IMR-90 (cell line): ENCODE measurements at regions not wholly inside any gene's neighbourhood (a gene's known extent, or its start where the extent isn't known, plus 50 kb on each side); places are given as distances from the start of the nearest gene placed in this dataset.

ENCODE experiments used
- ATAC-seq: fragments of 200-7000 bp; cut with Tn5 transposase; 2 replicates; pipeline ENCODE4 v1.9.1; 2020; ENCODE audit warnings: low read depth, mild to moderate bottlenecking, moderate library complexity
- BruUV-seq: library from RNA; stranded (reverse); fragments of 400-500 nt; replicated peaks from 2 replicates; lab custom pipeline; 2021; lab: Mats Ljungman, UMichigan
- CTCF ChIA-PET: fragments of 300-600 bp; formaldehyde crosslinking; extraction: SDS; loops from one replicate; lab custom pipeline; 2021; ENCODE audit warnings: antibody characterized with exemption; lab: Yijun Ruan, JAX
- POLR2A ChIA-PET: fragments of 300-600 bp; sonication (Branson Sonifier 250); formaldehyde crosslinking; loops from one replicate; lab custom pipeline; 2022; ENCODE audit warnings: antibody characterized with exemption; ENCODE audit not compliant: unreplicated experiment; lab: Charles Lee
- DNase-seq: peaks from one replicate; pipeline ENCODE4 v3.0.0; 2013
- H2AFZ ChIP-seq: replicated peaks from 2 replicates; pipeline ENCODE3; 2013; ENCODE audit warnings: low read length, mild to moderate bottlenecking; ENCODE audit not compliant: poor library complexity
- H2AK5ac ChIP-seq: 2 replicates; pipeline ENCODE4 v1.6.1; 2013; ENCODE audit warnings: low read depth, low read length, inconsistent platforms
- H2AK9ac ChIP-seq: replicated peaks from 2 replicates; pipeline ENCODE3; 2013; ENCODE audit warnings: mild to moderate bottlenecking, low read depth, low read length, moderate library complexity; ENCODE audit not compliant: poor library complexity
- H2BK120ac ChIP-seq: 2 replicates; pipeline ENCODE4 v1.6.1; 2013; ENCODE audit warnings: low read depth, low read length, inconsistent platforms
- H2BK15ac ChIP-seq: 3 replicates; pipeline ENCODE4 v1.6.1; 2013; ENCODE audit warnings: low read depth, low read length, inconsistent platforms
- H2BK20ac ChIP-seq: 2 replicates; pipeline ENCODE4 v1.6.1; 2013; ENCODE audit warnings: low read depth, mild to moderate bottlenecking, inconsistent platforms, low read length, moderate library complexity
- H2BK5ac ChIP-seq: 2 replicates; pipeline ENCODE4 v1.6.1; 2013; ENCODE audit warnings: mild to moderate bottlenecking, low read depth, low read length, inconsistent platforms; ENCODE audit not compliant: poor library complexity, severe bottlenecking
- H3K14ac ChIP-seq: replicated peaks from 2 replicates; pipeline ENCODE4 v1.6.1; 2013; ENCODE audit warnings: low read depth, low read length, inconsistent platforms
- H3K18ac ChIP-seq: 2 replicates; pipeline ENCODE4 v1.6.1; 2013; ENCODE audit warnings: low read depth, low read length, control low read depth
- H3K23ac ChIP-seq: 2 replicates; pipeline ENCODE4 v1.6.1; 2013; ENCODE audit warnings: low read depth, low read length, inconsistent platforms
- H3K27ac ChIP-seq: 2 replicates; pipeline ENCODE4 v1.5.1; 2013; ENCODE audit warnings: mild to moderate bottlenecking, control low read depth, low read length; ENCODE audit not compliant: insufficient read depth
- H3K27me3 ChIP-seq: 2 replicates; pipeline ENCODE4 v1.6.1; 2013; ENCODE audit warnings: low read length; ENCODE audit not compliant: control insufficient read depth, insufficient read depth
- H3K36me3 ChIP-seq: 2 replicates; pipeline ENCODE4 v1.6.1; 2013; ENCODE audit warnings: low read length, mixed read lengths; ENCODE audit not compliant: control insufficient read depth, insufficient read depth
- H3K4ac ChIP-seq: 2 replicates; pipeline ENCODE4 v1.6.1; 2013; ENCODE audit warnings: low read depth, low read length, inconsistent platforms
- H3K4me1 ChIP-seq: 2 replicates; pipeline ENCODE4 v1.6.1; 2013; ENCODE audit warnings: low read length, mixed read lengths; ENCODE audit not compliant: control insufficient read depth, insufficient read depth
- H3K4me2 ChIP-seq: 2 replicates; pipeline ENCODE4 v1.6.1; 2013; ENCODE audit warnings: low read depth, mild to moderate bottlenecking, control low read depth, low read length, moderate library complexity
- H3K4me3 ChIP-seq: 2 replicates; pipeline ENCODE4 v1.5.1; 2013; ENCODE audit warnings: low read depth, mild to moderate bottlenecking, control low read depth, low read length, moderate library complexity; ENCODE audit not compliant: insufficient read depth
- H3K56ac ChIP-seq: 2 replicates; pipeline ENCODE4 v1.6.1; 2013; ENCODE audit warnings: low read length, inconsistent platforms; ENCODE audit not compliant: insufficient read depth; ENCODE audit errors: extremely low read depth
- H3K79me1 ChIP-seq, 2 experiments: 2 replicates each; pipeline ENCODE4 v1.6.1; 2013; ENCODE audit warnings: low read length in 2 of 2, inconsistent platforms in 1 of 2, low read depth in 1 of 2
- H3K9ac ChIP-seq: 2 replicates; pipeline ENCODE4 v1.6.1; 2013; ENCODE audit warnings: low read depth, low read length, control low read depth
- H3K9me1 ChIP-seq: 2 replicates; pipeline ENCODE4 v1.6.1; 2013; ENCODE audit warnings: low read length, inconsistent platforms; ENCODE audit not compliant: insufficient read depth
- H3K9me3 ChIP-seq: 2 replicates; pipeline ENCODE4 v1.6.1; 2013; ENCODE audit warnings: low read length; ENCODE audit not compliant: control insufficient read depth, insufficient read depth
- H4K20me1 ChIP-seq: 2 replicates; pipeline ENCODE4 v1.6.1; 2013; ENCODE audit warnings: low read length, inconsistent platforms; ENCODE audit not compliant: insufficient read depth
- H4K5ac ChIP-seq: 2 replicates; pipeline ENCODE4 v1.6.1; 2013; ENCODE audit warnings: mild to moderate bottlenecking, low read depth, low read length, control low read depth
- H4K8ac ChIP-seq, 2 experiments: 2 replicates each; pipeline ENCODE4 v1.6.1; 2013; ENCODE audit warnings: low read depth in 2 of 2, low read length in 2 of 2, control low read depth in 1 of 2, inconsistent platforms in 1 of 2
- H4K91ac ChIP-seq: 2 replicates; pipeline ENCODE4 v1.6.1; 2013; ENCODE audit warnings: low read depth, low read length, inconsistent platforms; ENCODE audit not compliant: insufficient read depth
- ELK1 ChIP-seq: fragments of 150-350 bp; IDR thresholded peaks from 2 replicates; pipeline ENCODE4 v1.6.1; 2016; ENCODE audit warnings: low read depth, mild to moderate bottlenecking, low read length, moderate library complexity, borderline replicate concordance
- MAFK ChIP-seq: IDR thresholded peaks from 2 replicates; pipeline ENCODE4 v1.6.1; 2012; ENCODE audit warnings: low read depth, low read length, improper control_type of control experiment
- NFE2L2 ChIP-seq: fragments of 150-350 bp; IDR thresholded peaks from 2 replicates; pipeline ENCODE4 v1.6.1; 2016; ENCODE audit warnings: low read depth, mild to moderate bottlenecking, low read length
- POLR2A ChIP-seq: IDR thresholded peaks from 2 replicates; pipeline ENCODE4 v1.6.1; 2012; ENCODE audit warnings: mild to moderate bottlenecking, low read depth, low read length
- RAD21 ChIP-seq: IDR thresholded peaks from 2 replicates; pipeline ENCODE4 v1.6.1; 2012; ENCODE audit warnings: low read length, improper control_type of control experiment
- RFX5 ChIP-seq: IDR thresholded peaks from 2 replicates; pipeline ENCODE4 v1.8.0; 2012; ENCODE audit warnings: low read depth, mild to moderate bottlenecking, low read length, moderate library complexity
- SMC3 ChIP-seq: fragments of 150-350 bp; IDR thresholded peaks from 2 replicates; pipeline ENCODE4 v1.6.1; 2016; ENCODE audit warnings: low read depth, mild to moderate bottlenecking, antibody characterized with exemption, low read length, moderate library complexity
- WGBS, 2 experiments: methylation state at CpG; one replicate each; pipeline versions ENCODE4 v1.1.5 to v1.1.7; 2013; ENCODE audit warnings: missing lambda C conversion rate in 2 of 2; ENCODE audit not compliant: insufficient read length in 1 of 2; ENCODE audit errors: extremely low coverage in 2 of 2; 5-methylcytosine and 5-hydroxymethylcytosine counted together
- dilution Hi-C: fragments of 300-500 bp; cut with HindIII; formaldehyde crosslinking; loops from one replicate; pipeline ENCODE4 v1.14.3; 2018; ENCODE audit warnings: low sequenced_read_pairs; ENCODE audit not compliant: unreplicated experiment
- in situ Hi-C: fragments of 300-500 bp; cut with MboI; formaldehyde crosslinking; loops from 3 replicates; pipeline ENCODE4 v1.14.3; 2019; ENCODE audit warnings: low sequenced_read_pairs, inconsistent platforms, mixed read lengths
- intact Hi-C: fragments of 100-400 bp; cut with micrococcal nuclease; formaldehyde crosslinking; loops from 2 replicates; pipeline ENCODE4 v1.10.0; 2022

GRCh38 chr6:14593286-14593685, 475.7 kb downstream of the CD83 start:
- Histone ChIP-seq H4K20me1 (no peaks in the 10 kb centered on the region), H3K4me2 (no peak overlapping the region), H3K4me1 (no peaks in the 10 kb centered on the region), H2AFZ (no peak overlapping the region), H3K4me3 (no peak overlapping the region), H3K27ac (no peak overlapping the region), H3K18ac (no peak overlapping the region), H2AK5ac (no peak overlapping the region), H2BK5ac (no peak overlapping the region), H3K56ac (no peak overlapping the region), H3K79me1 (no peaks in the 10 kb centered on the region), H2BK15ac (no peak overlapping the region), H3K4ac (no peak overlapping the region), H3K9ac (no peak overlapping the region), H3K36me3 (no peaks in the 10 kb centered on the region), H3K23ac (no peak overlapping the region), H4K8ac (no peak overlapping the region), H3K9me1 (no peaks in the 10 kb centered on the region), H2BK120ac (no peak overlapping the region), H2BK20ac (no peak overlapping the region), H3K27me3 (peaks cover 5% of the 10 kb centered on the region), H4K91ac (no peak overlapping the region), H4K5ac (no peak overlapping the region), H3K9me3 (peaks cover 4% of the 10 kb centered on the region), H2AK9ac (no peak overlapping the region), H3K14ac (no peak overlapping the region)
- in situ Hi-C loops = no loop called here
- no TSS peak for BruUV-seq
- ATAC-seq (no peak), DNase-seq (no peak)
- ChIA-PET CTCF (interaction anchor here (0.6 kb wide), 1 partner anchor 506 kb away, joined by 3 read pairs; no protein-coding TSS in a partner anchor), POLR2A (no interaction called here)
- dilution Hi-C loops = no loop called here
- intact Hi-C loops = no loop called here
- no CpG with 5 or more reads among the region's 4 CpGs for WGBS, 2 experiments
- no peak for TF ChIP-seq RAD21
- TF ChIP-seq SMC3 = no peak
- no peak for TF ChIP-seq MAFK
- no peak for TF ChIP-seq RFX5
- TF ChIP-seq NFE2L2 = no peak
- no peak for TF ChIP-seq POLR2A
- TF ChIP-seq ELK1 = no peak
